CD8-positive, alpha-beta memory T cell (primary cell): ENCODE measurements at regions not wholly inside any gene's neighbourhood (a gene's known extent, or its start where the extent isn't known, plus 50 kb on each side); places are given as distances from the start of the nearest gene placed in this dataset.

Experiments used
- CTCF ChIA-PET: fragments of 350-600 bp; sonication (Branson Sonifier 250); formaldehyde crosslinking; loops from one replicate; lab custom pipeline; 2021; ENCODE audit warnings: antibody characterized with exemption; lab: Charles Lee
- POLR2A ChIA-PET: fragments of 350-600 bp; sonication (Branson Sonifier 250); formaldehyde crosslinking; loops from one replicate; lab custom pipeline; 2021; ENCODE audit warnings: antibody characterized with exemption; lab: Charles Lee
- DNase-seq, 5 donors: peaks; one replicate each; pipeline versions ENCODE4 v3.0.0 to v3.0.0-alpha.2; 2020 to 2022; ENCODE audit warnings: mixed read lengths in 1 of 5
- H3K27ac ChIP-seq: one replicate; pipeline ENCODE4 v1.7.0; 2013; ENCODE audit warnings: low read depth, mild to moderate bottlenecking, low read length, moderate library complexity
- H3K27me3 ChIP-seq: 2 replicates; pipeline ENCODE4 v1.7.0; 2013; ENCODE audit warnings: low read length, mild to moderate bottlenecking; ENCODE audit not compliant: insufficient read depth, poor library complexity, severe bottlenecking
- H3K36me3 ChIP-seq: 2 replicates; pipeline ENCODE4 v1.7.0; 2013; ENCODE audit warnings: mild to moderate bottlenecking, low read length, moderate library complexity; ENCODE audit not compliant: insufficient read depth
- H3K4me1 ChIP-seq: 2 replicates; pipeline ENCODE4 v1.7.0; 2013; ENCODE audit warnings: mild to moderate bottlenecking, low read length, moderate library complexity; ENCODE audit not compliant: insufficient read depth
- H3K4me3 ChIP-seq: 2 replicates; pipeline ENCODE4 v1.7.0; 2013; ENCODE audit warnings: mild to moderate bottlenecking, low read length
- H3K9me3 ChIP-seq: 2 replicates; pipeline ENCODE4 v1.7.0; 2013; ENCODE audit warnings: mild to moderate bottlenecking, low read length
- H3K27ac Mint-ChIP-seq, 8 donors: one replicate each; pipeline ENCODE4 v1.8.0; 2020 to 2021; ENCODE audit warnings: mixed read lengths in 8 of 8, mild to moderate bottlenecking in 6 of 8, inconsistent platforms in 3 of 8, moderate library complexity in 3 of 8
- H3K27me3 Mint-ChIP-seq, 2 donors: one replicate each; pipeline ENCODE4 v1.8.0; 2020 to 2021; ENCODE audit warnings: mixed read lengths in 2 of 2, mild to moderate bottlenecking in 1 of 2, moderate library complexity in 1 of 2
- H3K36me3 Mint-ChIP-seq, 3 donors: one replicate each; pipeline ENCODE4 v1.8.0; 2020 to 2021; ENCODE audit warnings: mixed read lengths in 3 of 3, inconsistent platforms in 1 of 3, mild to moderate bottlenecking in 1 of 3
- H3K4me1 Mint-ChIP-seq, 3 donors: one replicate each; pipeline ENCODE4 v1.8.0; 2020 to 2021; ENCODE audit warnings: mixed read lengths in 3 of 3, inconsistent platforms in 1 of 3, mild to moderate bottlenecking in 1 of 3
- H3K4me3 Mint-ChIP-seq, 7 donors: one replicate each; pipeline ENCODE4 v1.8.0; 2020 to 2021; ENCODE audit warnings: mixed read lengths in 7 of 7, mild to moderate bottlenecking in 6 of 7, moderate library complexity in 4 of 7, inconsistent platforms in 2 of 7
- H3K9me3 Mint-ChIP-seq, 5 donors: one replicate each; pipeline ENCODE4 v1.8.0; 2020 to 2022; ENCODE audit warnings: mixed read lengths in 5 of 5, mild to moderate bottlenecking in 3 of 5, moderate library complexity in 2 of 5, inconsistent platforms in 1 of 5

GRCh38 chr11:32307913-32308312 lies 127.4 kb downstream of the WT1 start:
- Histone ChIP-seq H3K36me3 (no peaks in the 10 kb centered on the region), H3K27ac (no peak overlapping the region), H3K9me3 (no peaks in the 10 kb centered on the region), H3K4me3 (no peak overlapping the region), H3K27me3 (no peaks in the 10 kb centered on the region), H3K4me1 (no peaks in the 10 kb centered on the region)
- H3K4me1 Mint-ChIP-seq: no peaks in the 10 kb centered on the region
- no peaks in the 10 kb centered on the region for H3K9me3 Mint-ChIP-seq
- CTCF ChIA-PET: no interaction called here
- no peaks in the 10 kb centered on the region for H3K36me3 Mint-ChIP-seq
- DNase-seq: no peak
- no peak overlapping the region for H3K4me3 Mint-ChIP-seq
- POLR2A ChIA-PET: no interaction called here
- peaks cover 5 to 19% of the 10 kb centered on the region in 2 donors for H3K27me3 Mint-ChIP-seq
- no peak overlapping the region for H3K27ac Mint-ChIP-seq

GRCh38 chr11:32309530-32310213 lies 125.7 kb downstream of the WT1 start:
- no peak overlapping the region for H3K4me3 ChIP-seq
- Mint-ChIP-seq H3K27ac (no peak overlapping the region), H3K4me3 (no peak overlapping the region), H3K9me3 (no peaks in the 10 kb centered on the region), H3K27me3 (peaks cover 5 to 21% of the 10 kb centered on the region in 2 donors), H3K36me3 (no peaks in the 10 kb centered on the region), H3K4me1 (no peaks in the 10 kb centered on the region)
- H3K36me3 ChIP-seq: no peaks in the 10 kb centered on the region
- no peaks in the 10 kb centered on the region for H3K27me3 ChIP-seq
- no peak for DNase-seq
- ChIA-PET CTCF (interaction anchor here (0.6 kb wide), 1 partner anchor 1040 kb away, joined by 3 read pairs; no protein-coding TSS in a partner anchor), POLR2A (no interaction called here)
- no peaks in the 10 kb centered on the region for H3K4me1 ChIP-seq
- H3K9me3 ChIP-seq: no peaks in the 10 kb centered on the region
- no peak overlapping the region for H3K27ac ChIP-seq

- DNase-seq: no peak
- Mint-ChIP-seq H3K4me1 (no peaks in the 10 kb centered on the region), H3K27me3 (peaks cover 5 to 24% of the 10 kb centered on the region in 2 donors), H3K27ac (no peak overlapping the region), H3K4me3 (no peak overlapping the region), H3K9me3 (no peaks in the 10 kb centered on the region), H3K36me3 (no peaks in the 10 kb centered on the region)
- no peak overlapping the region for H3K27ac ChIP-seq
- H3K27me3 ChIP-seq: no peaks in the 10 kb centered on the region
- POLR2A ChIA-PET: no interaction called here
- no peaks in the 10 kb centered on the region for H3K4me1 ChIP-seq
- CTCF ChIA-PET: no interaction called here
- no peaks in the 10 kb centered on the region for H3K36me3 ChIP-seq
- H3K4me3 ChIP-seq: no peak overlapping the region
- H3K9me3 ChIP-seq: no peaks in the 10 kb centered on the region
Measured at GRCh38 chr11:32310214-32310601, 125.1 kb downstream of the WT1 start.

GRCh38 chr11:32311346-32312065 lies 123.8 kb downstream of the WT1 start:
- H3K27me3 ChIP-seq: no peaks in the 10 kb centered on the region
- Mint-ChIP-seq H3K9me3 (no peaks in the 10 kb centered on the region), H3K4me1 (no peaks in the 10 kb centered on the region), H3K27me3 (peaks cover 5 to 24% of the 10 kb centered on the region in 2 donors), H3K36me3 (no peaks in the 10 kb centered on the region), H3K27ac (no peak overlapping the region), H3K4me3 (no peak overlapping the region)
- no peak overlapping the region for H3K27ac ChIP-seq
- ChIA-PET CTCF (no interaction called here), POLR2A (interaction anchor here (0.6 kb wide), 1 partner anchor 1002 kb away, joined by 4 read pairs; no protein-coding TSS in a partner anchor)
- H3K9me3 ChIP-seq: no peaks in the 10 kb centered on the region
- H3K36me3 ChIP-seq: no peaks in the 10 kb centered on the region
- H3K4me1 ChIP-seq: no peaks in the 10 kb centered on the region
- H3K4me3 ChIP-seq: no peak overlapping the region
- DNase-seq: no peak

- H3K9me3 ChIP-seq: no peaks in the 10 kb centered on the region
- no peaks in the 10 kb centered on the region for H3K36me3 Mint-ChIP-seq
- no peaks in the 10 kb centered on the region for H3K36me3 ChIP-seq
- no peak overlapping the region for H3K27ac Mint-ChIP-seq
- no peak overlapping the region for H3K4me3 ChIP-seq
- ChIA-PET POLR2A (no interaction called here), CTCF (interaction anchor here (1.1 to 1.2 kb wide), 2 partner anchors 8 to 10 kb away, joined by 4 read pairs; no protein-coding TSS in a partner anchor)
- no peak overlapping the region for H3K4me3 Mint-ChIP-seq
- no peaks in the 10 kb centered on the region for H3K4me1 ChIP-seq
- no peaks in the 10 kb centered on the region for H3K9me3 Mint-ChIP-seq
- no peaks in the 10 kb centered on the region for H3K27me3 ChIP-seq
- no peaks in the 10 kb centered on the region for H3K4me1 Mint-ChIP-seq
- no peak overlapping the region for H3K27ac ChIP-seq
- H3K27me3 Mint-ChIP-seq: peaks cover 5 to 24% of the 10 kb centered on the region in 2 donors
- DNase-seq: no peak
Measured at GRCh38 chr11:32312206-32312817, 123.0 kb downstream of the WT1 start.

- peaks cover 0 to 2% (median 0%) of the 10 kb centered on the region in 3 donors for H3K4me1 Mint-ChIP-seq
- CTCF ChIA-PET: interaction anchor here (1.1 to 1.2 kb wide), 2 partner anchors 8 to 11 kb away, joined by 4 read pairs; no protein-coding TSS in a partner anchor
- peaks cover 5 to 24% of the 10 kb centered on the region in 2 donors for H3K27me3 Mint-ChIP-seq
- no peaks in the 10 kb centered on the region for H3K9me3 Mint-ChIP-seq
- no peaks in the 10 kb centered on the region for H3K36me3 ChIP-seq
- H3K27ac Mint-ChIP-seq: no peak overlapping the region
- no peak overlapping the region for H3K4me3 Mint-ChIP-seq
- no peaks in the 10 kb centered on the region for H3K4me1 ChIP-seq
- H3K36me3 Mint-ChIP-seq: no peaks in the 10 kb centered on the region
- no peak overlapping the region for H3K27ac ChIP-seq
- H3K9me3 ChIP-seq: no peaks in the 10 kb centered on the region
- DNase-seq: no peak
- no peak overlapping the region for H3K4me3 ChIP-seq
- POLR2A ChIA-PET: no interaction called here
- no peaks in the 10 kb centered on the region for H3K27me3 ChIP-seq
Measured at GRCh38 chr11:32312865-32313403, 122.4 kb downstream of the WT1 start.

GRCh38 chr11:32313477-32313876 lies 121.9 kb downstream of the WT1 start:
- H3K9me3 Mint-ChIP-seq: no peaks in the 10 kb centered on the region
- CTCF ChIA-PET: interaction anchor here (1.2 to 1.3 kb wide), 2 partner anchors 11 to 14 kb away, joined by 4 to 5 read pairs; no protein-coding TSS in a partner anchor
- POLR2A ChIA-PET: no interaction called here

More at GRCh38 chr11:32313477-32313876, 121.9 kb downstream of the WT1 start:
- H3K4me3 Mint-ChIP-seq: no peak overlapping the region
- Histone ChIP-seq H3K27ac (no peak overlapping the region), H3K27me3 (no peaks in the 10 kb centered on the region), H3K4me3 (no peak overlapping the region), H3K9me3 (no peaks in the 10 kb centered on the region), H3K36me3 (no peaks in the 10 kb centered on the region), H3K4me1 (no peaks in the 10 kb centered on the region)
- no peaks in the 10 kb centered on the region for H3K36me3 Mint-ChIP-seq
- peaks cover 5 to 24% of the 10 kb centered on the region in 2 donors for H3K27me3 Mint-ChIP-seq
- DNase-seq: no peak
- H3K4me1 Mint-ChIP-seq: peaks cover 0 to 2% (median 0%) of the 10 kb centered on the region in 3 donors
- H3K27ac Mint-ChIP-seq: no peak overlapping the region
